Islet precursor cell (in vitro differentiated cells): ENCODE measurements at regions not wholly inside any gene's neighbourhood (a gene's known extent, or its start where the extent isn't known, plus 50 kb on each side); places are given as distances from the start of the nearest gene placed in this dataset.

Experiments used
- DNase-seq: peaks from one replicate; pipeline ENCODE4 v3.0.0-alpha.2; 2018

DNA sequence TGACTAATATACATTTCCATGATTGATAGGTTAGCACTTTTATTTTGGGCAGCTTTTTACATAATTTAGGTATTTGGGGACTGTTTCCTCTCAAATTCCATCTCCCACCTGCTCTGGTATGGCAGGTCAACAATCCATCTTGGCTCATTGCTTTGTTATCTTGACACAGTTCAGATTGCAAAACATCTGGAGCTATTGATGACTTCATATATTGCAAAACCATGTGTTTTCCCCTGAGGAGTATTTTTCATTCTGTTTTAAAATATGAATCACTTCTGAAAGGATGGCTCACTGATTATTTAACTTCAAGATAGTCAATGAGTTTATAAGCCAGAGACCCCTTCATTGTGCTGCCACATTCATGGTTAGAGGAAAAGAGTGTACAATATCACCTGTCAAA, 1206.0 kb upstream of the C9orf72 start:
- no peak for DNase-seq

DNA sequence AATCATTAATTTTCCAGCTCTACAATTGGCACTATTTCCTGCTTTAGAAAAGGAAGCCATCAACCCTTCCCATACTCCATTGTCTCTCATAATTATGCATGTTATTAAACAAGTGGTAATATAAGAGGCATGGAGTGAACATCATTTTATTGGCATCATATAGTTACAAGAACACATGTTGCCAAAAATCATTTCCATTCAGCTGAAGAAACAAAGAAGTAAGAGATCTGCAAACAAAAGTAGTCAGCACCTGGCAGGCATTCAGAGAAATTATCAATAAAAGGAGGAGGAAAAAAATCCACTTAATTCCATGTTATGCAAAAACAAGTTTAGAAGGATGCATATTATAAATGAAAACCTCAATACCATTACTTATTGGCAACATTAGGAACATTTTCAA, 1208.2 kb upstream of the C9orf72 start:
- no peak for DNase-seq

DNA sequence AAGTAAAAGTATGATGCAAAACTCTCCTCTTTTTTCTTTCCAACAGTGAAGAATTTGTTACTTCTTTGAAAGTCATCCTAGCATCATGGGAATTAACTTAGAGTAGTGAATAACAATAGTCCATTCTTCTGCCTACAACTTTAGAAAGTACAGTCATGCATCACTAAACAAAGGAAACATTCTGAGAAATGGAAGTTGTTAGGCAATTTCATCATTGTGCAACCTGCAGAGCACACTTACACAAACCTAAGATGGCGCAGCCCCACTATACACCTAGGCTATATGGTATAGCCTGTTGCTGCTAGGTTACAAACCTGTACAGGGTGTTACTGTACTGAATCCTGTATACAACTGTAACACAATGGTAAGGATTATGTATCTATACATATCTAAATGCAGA, 1209.3 kb upstream of the C9orf72 start:
- no peak for DNase-seq

GRCh38 chr9:28792716-28793115, 1219.4 kb upstream of the C9orf72 start:
- no peak for DNase-seq

GRCh38 chr9:28799876-28800275, 1226.6 kb upstream of the C9orf72 start:
- no peak for DNase-seq

DNA sequence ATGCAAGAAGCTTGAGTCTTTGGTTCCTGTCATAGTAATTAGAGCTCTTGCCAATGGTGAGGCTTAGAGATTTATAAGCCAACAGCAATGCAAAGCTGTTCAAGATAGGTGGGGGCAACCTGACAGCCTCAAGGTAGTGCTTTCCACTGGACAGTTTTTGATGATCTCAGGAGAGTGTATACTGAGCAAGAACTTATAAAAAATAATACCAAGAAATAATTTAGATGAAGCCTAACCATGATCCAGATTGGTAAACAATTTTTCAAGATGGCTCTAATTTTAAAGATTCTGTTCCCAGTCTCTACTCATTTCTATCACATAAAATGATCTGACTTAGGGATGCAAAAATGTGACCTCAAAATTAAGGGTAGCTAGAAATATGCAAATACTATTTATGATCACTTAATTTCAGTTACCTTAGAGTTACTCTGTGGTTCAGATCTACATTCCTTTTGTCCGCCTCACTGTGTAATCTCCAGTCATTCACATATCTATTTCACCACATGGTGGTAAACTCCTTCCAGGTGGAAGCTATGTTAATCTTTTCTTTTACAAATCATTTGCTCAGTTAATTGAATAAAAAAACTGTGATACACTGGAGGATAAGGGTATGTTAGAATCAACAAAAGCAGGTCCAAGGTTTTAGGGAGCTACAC, 1228.0 kb upstream of the C9orf72 start:
- no peak for DNase-seq

- no peak for DNase-seq
These were observed 1231.9 kb upstream of the C9orf72 start for GRCh38 chr9:28805197-28805596.

DNA sequence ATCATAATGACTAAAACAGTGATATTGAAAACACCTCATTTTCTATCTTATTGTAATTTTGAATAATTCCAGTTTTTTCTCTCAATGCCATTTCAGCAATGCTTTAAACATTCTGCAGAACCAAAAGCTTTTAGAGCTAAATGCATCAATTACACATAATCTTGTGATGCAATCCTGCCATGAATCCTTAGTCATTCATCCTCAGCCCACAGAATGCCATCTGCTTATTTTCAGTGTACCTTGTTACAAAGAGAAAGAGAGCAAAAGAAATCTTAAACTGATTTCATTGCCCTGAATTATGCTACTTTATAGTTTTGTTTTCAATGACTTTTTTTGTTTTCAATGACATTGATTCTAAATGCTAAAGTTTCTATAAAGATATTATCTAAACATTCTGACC, 1234.8 kb upstream of the C9orf72 start:
- no peak for DNase-seq

GRCh38 chr9:28810388-28811075, 1237.3 kb upstream of the C9orf72 start:
- no peak for DNase-seq

DNA sequence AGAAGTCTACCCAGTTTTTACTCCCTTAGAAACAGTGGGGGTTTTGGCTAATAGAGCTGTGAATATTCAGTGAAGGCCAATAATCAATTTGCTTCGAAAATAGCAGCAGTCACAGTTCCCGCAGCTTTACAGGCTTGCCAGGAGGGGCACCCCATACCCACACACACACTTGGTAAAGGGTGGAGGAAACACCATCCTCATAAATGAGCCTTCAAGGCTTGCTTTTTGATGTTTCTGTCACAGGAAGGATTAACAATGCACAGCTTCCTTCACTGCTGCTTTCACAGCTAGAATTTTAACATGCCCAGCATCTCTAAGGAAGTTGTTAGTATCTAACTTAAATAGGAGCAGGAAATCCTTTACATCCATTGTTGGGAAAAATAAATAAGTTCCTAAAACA, 1247.5 kb upstream of the C9orf72 start:
- DNase-seq = no peak

DNA sequence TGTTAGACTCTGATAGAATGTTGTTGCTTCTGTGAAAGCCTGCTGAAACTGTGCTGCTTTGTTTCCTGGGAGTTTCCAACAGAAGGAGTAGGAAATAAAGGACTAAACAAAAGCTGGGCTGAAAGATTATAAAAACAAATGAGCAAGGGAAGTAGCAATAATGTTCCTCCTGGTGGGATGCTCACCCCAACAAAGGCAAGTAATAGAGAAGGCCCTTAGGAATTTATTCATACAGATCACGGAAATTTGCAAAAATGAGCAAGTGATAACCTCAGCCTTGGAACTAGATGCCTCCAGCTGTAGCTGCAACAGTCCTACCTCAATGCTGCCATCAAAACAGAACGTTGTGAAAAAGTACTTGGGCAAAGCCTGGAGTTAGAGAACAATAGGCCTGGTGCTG, 1248.0 kb upstream of the C9orf72 start:
- DNase-seq = no peak

GRCh38 chr9:28824432-28824963, 1251.2 kb upstream of the C9orf72 start:
- no peak for DNase-seq

GRCh38 chr9:28832168-28832770, 1259.0 kb upstream of the C9orf72 start:
- no peak for DNase-seq

- no peak for DNase-seq
These were observed 1260.9 kb upstream of the C9orf72 start for GRCh38 chr9:28834156-28834555.

DNA sequence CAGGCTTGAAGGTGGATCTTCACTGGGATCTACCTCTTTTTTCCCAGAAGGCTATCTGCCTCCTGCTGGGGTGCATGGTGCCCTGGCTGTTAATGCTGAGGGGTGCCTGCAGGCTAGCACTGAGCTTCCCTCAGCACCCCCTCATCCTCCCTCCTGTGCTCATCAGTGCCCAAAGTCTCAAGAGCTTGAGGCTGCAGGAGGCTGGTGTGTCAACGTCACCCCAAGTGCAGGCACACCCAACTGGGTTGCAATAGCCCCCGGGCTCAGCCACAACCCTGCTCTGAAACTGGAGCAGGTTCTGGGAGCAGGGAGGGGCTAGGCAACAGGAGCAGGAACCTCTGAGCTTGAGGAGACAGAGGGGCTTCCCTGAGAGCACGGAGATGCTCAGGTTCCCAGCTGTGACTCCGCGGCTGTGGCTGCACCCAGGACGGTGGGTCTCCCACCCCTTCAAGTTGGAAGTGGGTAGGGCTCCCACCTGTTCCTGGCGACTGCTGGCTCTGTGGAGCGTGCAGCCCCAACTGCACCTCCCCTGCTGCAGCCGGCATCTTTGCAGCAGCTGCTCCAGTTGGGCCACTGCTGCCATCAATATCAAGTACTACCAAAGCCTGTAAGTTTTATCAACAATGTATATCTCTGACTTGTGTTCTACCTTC, 1266.6 kb upstream of the C9orf72 start:
- DNase-seq = no peak

GRCh38 chr9:28841775-28842174, 1268.5 kb upstream of the C9orf72 start:
- no peak for DNase-seq

GRCh38 chr9:28847331-28847730, 1274.0 kb upstream of the C9orf72 start:
- DNase-seq = no peak

DNA sequence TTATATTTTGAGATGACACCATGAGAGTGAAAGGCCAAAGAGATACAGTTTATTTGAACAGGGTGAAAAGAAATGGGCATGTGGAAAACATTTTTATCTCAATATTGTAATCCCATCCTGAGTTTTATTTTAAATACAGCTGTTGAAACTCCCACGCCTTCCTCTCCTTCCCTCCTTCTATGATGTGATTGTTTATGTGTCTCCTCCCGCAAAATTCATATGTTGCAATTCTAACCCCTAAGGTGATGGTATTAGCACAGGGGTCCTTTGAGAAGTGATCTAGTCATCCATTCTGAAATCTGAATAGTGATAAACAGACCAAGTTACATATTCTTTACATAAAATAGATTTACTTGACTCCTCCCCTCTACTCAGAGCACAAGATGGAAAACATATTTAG, 1275.4 kb upstream of the C9orf72 start:
- DNase-seq = no peak

- no peak for DNase-seq
These were observed 1280.2 kb upstream of the C9orf72 start for GRCh38 chr9:28853477-28853876.

GRCh38 chr9:28866951-28867350, 1293.7 kb upstream of the C9orf72 start:
- no peak for DNase-seq

DNA sequence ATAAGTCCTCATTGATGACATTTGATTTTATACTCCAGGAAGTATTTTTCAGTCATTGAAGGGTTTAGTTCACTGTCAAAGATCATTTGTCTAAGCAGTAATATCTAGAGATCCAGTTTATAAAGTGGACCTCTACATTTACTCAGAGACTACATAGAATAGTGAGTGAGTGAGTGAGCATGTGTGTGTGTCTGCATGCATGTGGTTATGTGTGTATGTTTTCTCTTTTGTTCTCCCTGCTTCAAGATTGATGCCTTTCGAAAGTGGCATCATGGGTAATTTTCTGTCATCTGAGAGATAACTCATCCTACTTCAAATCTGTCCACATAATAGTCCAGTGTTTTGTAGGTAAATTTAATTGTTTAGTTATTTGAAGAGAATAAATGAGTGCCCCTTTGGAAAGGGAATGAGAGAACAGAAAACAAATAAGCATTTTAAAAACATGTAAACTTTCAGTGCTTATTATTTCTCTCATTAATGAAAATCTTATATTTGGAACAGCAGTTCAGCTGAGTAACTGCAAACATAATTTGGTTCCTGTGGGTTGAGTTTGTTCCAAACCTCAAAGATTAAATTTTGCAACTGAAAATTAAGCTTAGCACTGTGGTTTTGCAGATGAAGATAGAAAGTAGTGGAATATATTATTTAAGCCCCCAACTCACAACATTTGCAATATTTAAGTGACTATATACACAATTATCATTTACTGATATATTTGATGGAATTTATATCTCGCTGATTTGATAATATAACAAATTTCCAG, 1295.1 kb upstream of the C9orf72 start:
- DNase-seq = no peak

DNA sequence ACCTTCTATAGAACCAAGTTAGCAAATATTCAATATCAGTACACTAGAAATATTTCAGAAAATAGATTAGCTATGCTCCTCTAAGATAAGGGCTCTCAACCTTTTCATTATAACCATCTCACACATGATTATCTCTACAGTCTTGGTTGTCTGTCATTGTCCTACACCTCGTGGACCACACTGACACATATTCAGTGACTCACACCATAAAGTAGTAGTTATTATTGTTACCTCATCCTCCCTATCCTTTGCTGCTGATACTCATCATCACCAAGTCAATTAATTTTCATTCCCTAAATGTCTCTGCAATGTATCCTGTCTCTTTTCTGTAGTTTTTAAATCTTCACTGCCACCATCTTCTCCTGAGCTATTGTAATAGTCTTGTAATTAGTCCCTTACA, 1309.2 kb upstream of the C9orf72 start:
- DNase-seq = no peak

GRCh38 chr9:28883234-28883633, 1310.0 kb upstream of the C9orf72 start:
- no peak for DNase-seq
